ENCODE measurements at regions not wholly inside any gene's neighbourhood (a gene's known extent, or its start where the extent isn't known, plus 50 kb on each side); places are given as distances from the start of the nearest gene placed in this dataset.

DNA sequence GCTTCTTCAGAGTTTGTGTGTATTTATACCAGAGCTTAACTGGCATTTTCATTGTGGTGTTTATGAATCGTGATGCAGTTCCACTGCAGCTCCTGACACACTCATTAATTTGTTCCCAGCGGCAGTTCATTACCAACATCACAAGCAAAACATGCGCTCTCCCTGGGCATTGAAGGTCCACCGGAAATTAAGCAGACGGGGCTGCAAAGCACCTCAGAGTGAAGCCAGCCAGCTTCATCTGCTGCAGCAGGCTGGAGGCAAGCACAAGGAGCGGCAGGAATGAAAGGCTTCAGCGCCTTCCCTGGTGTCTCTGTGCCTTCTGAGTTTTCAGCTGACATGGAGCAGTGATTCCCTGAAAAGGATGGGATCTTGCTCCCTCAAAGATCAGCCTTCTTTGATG, 246.0 kb upstream of the SPTLC3 start:
- no peaks in the 10 kb centered on the region for H3K4me1 Mint-ChIP-seq (ENCODE audit: low read depth)
- H3K4me3 Mint-ChIP-seq = no peak overlapping the region
- ChIA-PET CTCF (no interaction called here), POLR2A (no interaction called here)
- H3K36me3 Mint-ChIP-seq = no peaks in the 10 kb centered on the region
- intact Hi-C loops (cut with micrococcal nuclease) = no loop called here
- DNase-seq = no peak
- H3K9me3 Mint-ChIP-seq = no peaks in the 10 kb centered on the region
- no peak overlapping the region for H3K27ac Mint-ChIP-seq
- H3K27me3 Mint-ChIP-seq = no peaks in the 10 kb centered on the region

DNA sequence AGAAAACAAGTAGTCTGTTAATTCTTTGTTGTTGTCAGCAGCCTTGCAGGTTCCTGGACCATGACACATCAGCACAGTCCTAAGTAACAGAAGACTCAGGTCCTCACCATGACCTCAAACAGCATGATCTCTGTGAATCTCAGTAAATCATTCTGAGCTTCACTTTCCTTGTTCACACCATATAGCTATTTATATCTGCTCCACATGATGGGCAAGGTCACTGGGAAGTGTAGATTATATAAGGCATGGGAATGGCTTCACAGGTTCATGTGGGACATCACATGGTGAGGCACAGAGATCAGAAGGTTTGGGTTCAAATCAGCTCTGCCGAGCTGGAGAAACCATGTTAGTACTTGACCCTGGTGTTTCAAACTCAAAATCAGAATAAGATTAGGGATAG, 245.4 kb upstream of the SPTLC3 start:
- no peaks in the 10 kb centered on the region for H3K36me3 Mint-ChIP-seq
- ChIA-PET CTCF (no interaction called here), POLR2A (no interaction called here)
- H3K4me1 Mint-ChIP-seq (ENCODE audit: low read depth) = no peaks in the 10 kb centered on the region
- H3K4me3 Mint-ChIP-seq = no peak overlapping the region
- no peaks in the 10 kb centered on the region for H3K27me3 Mint-ChIP-seq
- intact Hi-C loops (cut with micrococcal nuclease) = no loop called here
- no peak for DNase-seq
- no peak overlapping the region for H3K27ac Mint-ChIP-seq
- H3K9me3 Mint-ChIP-seq = no peaks in the 10 kb centered on the region

DNA sequence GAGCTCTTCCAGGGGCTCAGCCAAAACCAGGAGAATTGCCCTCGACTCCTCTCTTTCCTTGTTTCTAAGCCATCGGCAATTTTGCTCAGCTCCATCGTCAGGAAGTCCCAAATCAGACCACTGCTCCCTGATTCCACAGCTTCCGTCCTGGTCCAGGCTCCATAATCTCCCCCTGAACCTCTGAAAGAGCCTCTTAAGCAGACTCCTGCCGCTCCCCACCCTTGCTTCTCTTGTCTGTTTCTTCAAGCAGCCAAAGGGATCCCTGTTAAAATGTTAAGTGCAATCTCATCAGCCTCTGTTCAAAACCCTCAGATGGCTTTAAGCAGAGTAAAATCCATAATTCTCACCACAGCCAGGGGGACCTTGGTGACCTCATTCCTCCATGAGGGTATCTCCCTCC, 244.7 kb upstream of the SPTLC3 start:
- Mint-ChIP-seq H3K27ac (no peak overlapping the region), H3K9me3 (no peaks in the 10 kb centered on the region), H3K27me3 (no peaks in the 10 kb centered on the region), H3K36me3 (no peaks in the 10 kb centered on the region), H3K4me1 (ENCODE audit: low read depth) (no peaks in the 10 kb centered on the region), H3K4me3 (no peak overlapping the region)
- ChIA-PET POLR2A (no interaction called here), CTCF (no interaction called here)
- DNase-seq = no peak
- intact Hi-C loops (cut with micrococcal nuclease) = no loop called here

DNA sequence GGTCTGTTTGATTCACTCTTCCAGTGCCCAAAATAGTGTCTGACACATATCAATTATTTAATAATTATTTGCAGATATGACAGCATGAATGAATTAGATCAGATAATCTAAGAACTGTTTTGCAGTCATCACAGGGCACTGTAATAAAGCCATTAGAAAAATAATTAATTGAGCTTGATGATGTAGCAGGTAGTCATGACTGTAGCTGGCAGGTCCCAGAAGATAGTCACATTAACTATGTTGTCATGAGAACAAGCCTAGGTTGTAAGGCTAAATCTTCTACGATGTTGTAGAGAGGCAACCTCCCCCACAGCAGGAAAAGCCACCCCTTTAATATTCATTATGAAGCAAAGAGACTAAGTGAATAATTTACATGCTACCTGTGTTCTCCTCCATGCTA, 243.9 kb upstream of the SPTLC3 start:
- CTCF ChIA-PET = no interaction called here
- Mint-ChIP-seq H3K36me3 (no peaks in the 10 kb centered on the region), H3K4me1 (ENCODE audit: low read depth) (no peaks in the 10 kb centered on the region), H3K27me3 (no peaks in the 10 kb centered on the region), H3K9me3 (no peaks in the 10 kb centered on the region), H3K4me3 (no peak overlapping the region), H3K27ac (no peak overlapping the region)
- intact Hi-C loops (cut with micrococcal nuclease) = no loop called here
- POLR2A ChIA-PET = no interaction called here
- no peak for DNase-seq

DNA sequence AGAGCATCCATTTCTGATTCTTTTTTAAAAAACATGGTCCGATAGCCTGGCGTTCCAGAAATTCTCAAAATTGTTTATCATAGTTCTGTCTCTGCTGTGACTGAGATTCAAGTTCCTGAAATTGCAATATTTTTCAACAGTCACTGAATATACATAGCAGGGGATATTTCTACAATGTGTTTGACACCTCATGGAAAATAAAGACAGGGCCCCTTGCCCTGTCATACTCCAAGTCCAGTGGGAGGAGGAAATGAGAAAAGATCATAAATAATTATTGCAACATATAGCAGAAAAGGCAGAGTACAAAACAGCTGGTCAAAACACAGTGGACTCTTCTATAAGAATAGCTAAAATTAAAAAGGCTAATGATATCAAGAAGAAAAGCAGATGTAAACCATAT, 234.8 kb upstream of the SPTLC3 start:
- H3K27ac Mint-ChIP-seq = no peak overlapping the region
- no peak for DNase-seq
- no peaks in the 10 kb centered on the region for H3K36me3 Mint-ChIP-seq
- ChIA-PET POLR2A (no interaction called here), CTCF (no interaction called here)
- H3K27me3 Mint-ChIP-seq = no peaks in the 10 kb centered on the region
- peaks cover 11% of the 10 kb centered on the region for H3K9me3 Mint-ChIP-seq
- H3K4me1 Mint-ChIP-seq (ENCODE audit: low read depth) = no peaks in the 10 kb centered on the region
- intact Hi-C loops (cut with micrococcal nuclease) = no loop called here
- no peak overlapping the region for H3K4me3 Mint-ChIP-seq

DNA sequence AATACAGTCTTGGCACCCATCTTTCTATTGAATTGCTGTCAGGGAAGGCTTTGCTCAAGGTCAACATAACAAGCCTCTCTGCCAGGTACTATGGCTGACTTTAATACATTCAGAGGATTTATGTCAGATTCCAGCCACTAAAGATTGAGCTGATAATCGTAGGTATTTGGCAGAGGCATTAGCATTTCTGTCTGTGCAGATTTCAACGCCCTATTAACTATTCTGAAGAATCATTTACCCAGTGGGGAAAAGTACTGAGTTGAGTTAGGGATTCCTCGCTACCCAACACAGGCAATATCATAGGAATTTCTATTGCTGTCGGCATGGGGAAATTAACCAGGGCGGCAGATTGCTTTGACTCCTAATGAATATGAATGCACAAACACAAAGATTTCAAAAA, 233.7 kb upstream of the SPTLC3 start:
- Mint-ChIP-seq H3K27ac (no peak overlapping the region), H3K4me1 (ENCODE audit: low read depth) (no peaks in the 10 kb centered on the region), H3K9me3 (peaks cover 11% of the 10 kb centered on the region), H3K36me3 (no peaks in the 10 kb centered on the region), H3K27me3 (no peaks in the 10 kb centered on the region), H3K4me3 (no peak overlapping the region)
- CTCF ChIA-PET = no interaction called here
- no peak for DNase-seq
- POLR2A ChIA-PET = no interaction called here
- intact Hi-C loops (cut with micrococcal nuclease) = no loop called here

DNA sequence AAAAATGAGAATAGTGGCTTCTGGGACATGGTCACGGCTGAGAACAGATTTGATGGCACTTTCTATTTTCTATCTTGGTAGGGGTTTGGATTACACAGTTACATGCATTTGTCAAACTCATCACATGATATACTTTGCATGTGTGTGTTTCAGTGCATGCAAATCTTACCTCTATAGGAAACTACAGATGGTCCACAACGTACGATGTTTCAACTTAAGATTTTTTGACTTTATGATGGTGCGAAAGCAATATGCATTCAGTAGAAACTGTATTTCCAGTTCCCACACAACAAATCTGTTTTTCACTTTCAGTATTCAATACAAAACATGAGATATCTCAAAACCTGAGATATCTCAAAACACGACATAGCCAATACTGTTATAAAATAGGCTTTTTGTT, 231.8 kb upstream of the SPTLC3 start:
- Mint-ChIP-seq H3K4me1 (ENCODE audit: low read depth) (no peaks in the 10 kb centered on the region), H3K36me3 (no peaks in the 10 kb centered on the region), H3K27me3 (no peaks in the 10 kb centered on the region), H3K9me3 (no peaks in the 10 kb centered on the region), H3K4me3 (no peak overlapping the region), H3K27ac (no peak overlapping the region)
- CTCF ChIA-PET = no interaction called here
- intact Hi-C loops (cut with micrococcal nuclease) = no loop called here
- no peak for DNase-seq
- POLR2A ChIA-PET = no interaction called here

DNA sequence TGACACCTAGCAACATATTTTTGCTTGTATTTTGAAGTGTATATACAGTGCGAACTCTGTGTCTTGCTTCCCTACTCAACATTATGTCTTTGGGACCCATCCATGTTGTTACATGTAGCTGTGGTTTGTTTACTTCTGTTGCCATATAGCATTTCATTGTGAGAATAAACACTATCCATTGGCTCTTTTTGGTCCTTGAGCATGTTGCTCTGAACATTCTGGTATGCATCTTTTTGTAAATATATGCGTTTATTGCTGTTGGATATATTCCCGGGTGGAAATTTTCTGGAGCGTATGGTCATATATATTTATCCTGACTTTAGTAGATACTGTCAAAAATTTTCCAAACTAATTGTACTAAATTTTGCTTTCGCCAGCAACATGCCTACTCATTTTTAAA, 222.5 kb upstream of the SPTLC3 start:
- no peaks in the 10 kb centered on the region for H3K27me3 Mint-ChIP-seq
- POLR2A ChIA-PET = no interaction called here
- CTCF ChIA-PET = no interaction called here

DNA sequence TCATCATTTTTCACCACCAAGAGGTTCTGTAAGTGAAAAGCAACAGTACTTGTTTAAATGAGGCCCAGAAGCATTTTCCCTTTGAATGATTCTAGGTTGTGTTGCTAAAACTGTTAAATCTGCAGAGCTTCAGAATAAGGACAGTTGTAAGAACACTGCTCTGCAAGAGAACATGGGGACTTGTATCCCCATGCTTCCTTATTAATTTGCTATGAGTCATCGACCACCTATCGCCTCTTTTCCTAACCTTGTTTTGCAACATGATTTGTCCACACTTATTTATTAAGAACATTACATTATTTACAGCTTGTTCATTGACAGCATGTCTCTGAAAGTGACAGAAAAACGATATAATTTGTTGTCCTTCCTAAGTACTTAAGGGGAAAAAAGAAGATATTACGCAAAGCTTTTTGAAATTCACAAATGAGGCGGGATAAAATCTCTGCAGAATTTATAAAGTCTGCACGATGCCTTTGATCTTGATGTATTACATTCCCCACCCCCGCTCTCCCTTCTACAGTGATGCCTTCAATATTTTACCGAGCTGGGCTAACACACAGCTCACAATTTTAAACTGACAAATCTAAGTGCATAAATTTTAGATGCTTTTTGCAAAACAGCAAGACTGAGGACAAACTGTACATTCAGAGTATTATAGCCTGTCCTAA, 220.0 kb upstream of the SPTLC3 start:
- H3K9me3 Mint-ChIP-seq = peaks cover 1% of the 10 kb centered on the region
- POLR2A ChIA-PET = no interaction called here
- intact Hi-C loops (cut with micrococcal nuclease) = no loop called here
- no peak overlapping the region for H3K4me3 Mint-ChIP-seq
- H3K4me1 Mint-ChIP-seq (ENCODE audit: low read depth) = no peaks in the 10 kb centered on the region
- no peak overlapping the region for H3K27ac Mint-ChIP-seq
- no peaks in the 10 kb centered on the region for H3K36me3 Mint-ChIP-seq
- CTCF ChIA-PET = no interaction called here
- DNase-seq = no peak
- no peaks in the 10 kb centered on the region for H3K27me3 Mint-ChIP-seq

More for the DNA sequence above, 222.5 kb upstream of the SPTLC3 start:
- Mint-ChIP-seq H3K4me3 (no peak overlapping the region), H3K4me1 (ENCODE audit: low read depth) (no peaks in the 10 kb centered on the region), H3K9me3 (peaks cover 4% of the 10 kb centered on the region), H3K36me3 (no peaks in the 10 kb centered on the region), H3K27ac (no peak overlapping the region)
- DNase-seq = no peak
- intact Hi-C loops (cut with micrococcal nuclease) = no loop called here

DNA sequence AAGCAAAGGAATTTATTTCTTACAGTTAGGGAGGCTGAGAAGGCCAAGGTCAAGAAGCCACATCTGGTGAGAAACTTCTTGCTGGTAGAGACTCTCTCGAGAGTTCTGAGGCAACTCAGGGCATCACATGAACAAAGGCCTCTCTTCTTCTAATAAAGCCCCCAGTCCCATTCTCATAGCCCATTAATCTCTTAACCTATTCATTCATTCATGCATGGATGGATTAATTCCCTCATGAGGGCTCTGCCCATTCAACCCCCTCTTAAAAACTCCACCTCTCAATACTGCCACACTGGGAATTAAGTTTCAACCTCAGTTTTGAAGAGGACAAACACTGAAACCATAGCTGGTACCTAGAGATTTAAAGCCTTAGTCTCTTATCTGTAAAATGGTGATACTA, 217.9 kb upstream of the SPTLC3 start:
- CTCF ChIA-PET = no interaction called here
- no peaks in the 10 kb centered on the region for H3K4me1 Mint-ChIP-seq (ENCODE audit: low read depth)
- H3K4me3 Mint-ChIP-seq = no peak overlapping the region
- POLR2A ChIA-PET = no interaction called here
- H3K27me3 Mint-ChIP-seq = no peaks in the 10 kb centered on the region
- intact Hi-C loops (cut with micrococcal nuclease) = no loop called here
- no peak overlapping the region for H3K27ac Mint-ChIP-seq
- H3K36me3 Mint-ChIP-seq = no peaks in the 10 kb centered on the region
- no peaks in the 10 kb centered on the region for H3K9me3 Mint-ChIP-seq
- no peak for DNase-seq

DNA sequence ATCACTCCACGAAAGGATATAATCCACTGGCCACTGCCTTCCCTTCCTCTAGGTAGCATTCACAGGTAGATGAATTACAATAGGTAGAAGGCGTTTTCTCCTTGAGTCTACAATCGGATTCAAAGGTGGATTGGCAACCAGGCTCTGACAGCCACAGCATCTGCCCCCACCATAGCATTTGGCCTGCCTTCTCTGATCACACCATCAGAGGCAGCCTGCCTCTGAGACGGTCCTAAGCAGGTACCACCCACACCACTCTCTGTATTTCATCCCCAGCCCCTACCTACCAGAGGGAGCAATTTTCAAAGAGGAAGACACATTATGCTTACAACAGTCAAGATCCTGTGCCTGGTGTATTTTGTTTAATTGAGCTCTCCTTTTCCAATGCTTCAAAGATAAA, 210.5 kb upstream of the SPTLC3 start:
- Mint-ChIP-seq H3K4me3 (no peak overlapping the region), H3K36me3 (no peaks in the 10 kb centered on the region), H3K27ac (no peak overlapping the region), H3K27me3 (no peaks in the 10 kb centered on the region), H3K4me1 (ENCODE audit: low read depth) (no peaks in the 10 kb centered on the region), H3K9me3 (no peaks in the 10 kb centered on the region)
- ChIA-PET CTCF (no interaction called here), POLR2A (no interaction called here)
- DNase-seq = no peak
- intact Hi-C loops (cut with micrococcal nuclease) = no loop called here

DNA sequence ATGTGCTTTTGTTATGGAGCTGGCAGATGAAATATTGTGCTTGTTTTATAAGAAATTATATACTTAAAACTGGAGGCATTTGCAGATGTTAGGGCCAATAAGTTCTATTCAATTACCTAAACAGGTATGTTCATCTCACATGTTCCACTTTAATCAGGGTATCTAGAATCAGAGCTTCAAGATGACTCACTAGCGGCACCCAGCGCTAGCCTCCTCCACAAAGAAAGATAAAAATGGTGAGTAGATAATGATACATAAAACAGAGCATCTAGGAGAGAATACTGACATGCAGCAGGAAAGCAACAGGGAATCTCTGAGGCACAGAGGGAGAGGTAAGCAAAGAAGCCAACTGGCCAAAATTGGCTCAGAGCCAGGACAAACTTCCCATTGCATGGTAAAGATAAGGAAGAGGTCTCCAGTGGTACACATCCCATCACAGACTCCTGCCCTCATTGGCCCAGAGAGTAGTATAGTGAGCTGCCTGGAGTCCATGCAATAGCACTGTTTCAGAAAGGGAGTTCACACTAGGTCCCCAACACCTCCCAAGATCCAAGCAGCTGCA, 200.7 kb upstream of the SPTLC3 start:
- no peak overlapping the region for H3K4me3 Mint-ChIP-seq
- ChIA-PET POLR2A (no interaction called here), CTCF (no interaction called here)
- peaks cover 1% of the 10 kb centered on the region for H3K27me3 Mint-ChIP-seq
- H3K27ac Mint-ChIP-seq = no peak overlapping the region
- DNase-seq = no peak
- intact Hi-C loops (cut with micrococcal nuclease) = no loop called here
- H3K36me3 Mint-ChIP-seq = no peaks in the 10 kb centered on the region
- H3K9me3 Mint-ChIP-seq = peaks cover 27% of the 10 kb centered on the region
- no peaks in the 10 kb centered on the region for H3K4me1 Mint-ChIP-seq (ENCODE audit: low read depth)

DNA sequence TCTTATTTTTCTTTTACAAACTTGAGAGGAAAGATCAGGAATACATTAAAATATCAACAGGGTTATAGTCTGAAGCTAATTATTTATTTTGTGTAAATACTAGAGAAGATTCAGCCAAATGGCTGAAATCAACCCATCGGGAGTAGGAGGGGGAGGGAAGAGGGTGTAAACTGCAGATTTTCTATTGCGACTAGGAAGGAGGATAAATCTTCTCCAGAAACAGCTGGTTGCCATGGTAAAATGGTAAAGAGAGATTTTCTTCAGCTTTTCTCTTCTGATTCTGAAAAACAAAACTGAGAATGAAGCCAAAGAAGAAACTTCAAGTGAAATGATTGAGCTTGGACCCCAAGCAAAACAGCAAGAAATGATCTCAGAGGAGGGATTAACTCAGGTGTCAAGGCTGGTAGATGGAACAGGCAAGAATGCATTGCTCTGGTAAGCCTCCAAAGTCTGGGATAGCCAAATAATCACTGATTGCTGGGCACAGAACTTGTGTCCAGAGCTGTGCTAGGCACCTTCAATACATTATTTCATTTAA, 193.5 kb upstream of the SPTLC3 start:
- Mint-ChIP-seq H3K4me1 (ENCODE audit: low read depth) (no peaks in the 10 kb centered on the region), H3K36me3 (no peaks in the 10 kb centered on the region), H3K9me3 (peaks cover 16% of the 10 kb centered on the region), H3K27me3 (no peaks in the 10 kb centered on the region), H3K27ac (no peak overlapping the region), H3K4me3 (no peak overlapping the region)
- ChIA-PET CTCF (no interaction called here), POLR2A (no interaction called here)
- intact Hi-C loops (cut with micrococcal nuclease) = no loop called here
- DNase-seq = no peak

Measured in activated CD4-positive, alpha-beta memory T cell treated with anti-CD3 and anti-CD28 coated beads for 36 hours (primary cell).